GM12878 (cell line): ENCODE measurements at regions not wholly inside any gene's neighbourhood (a gene's known extent, or its start where the extent isn't known, plus 50 kb on each side); places are given as distances from the start of the nearest gene placed in this dataset.

Experiments
- CHD4 ChIP-seq: fragments of 200-600 bp; sonication (generic); IDR thresholded peaks from 2 replicates; pipeline ENCODE4 v1.6.1; 2016; ENCODE audit warnings: mild to moderate bottlenecking
- CREM ChIP-seq: IDR thresholded peaks from 2 replicates; pipeline ENCODE4 v1.6.1; 2014; ENCODE audit warnings: antibody characterized with exemption, low read depth
- JUNB ChIP-seq: IDR thresholded peaks from 2 replicates; pipeline ENCODE4 v1.6.1; 2016; ENCODE audit warnings: antibody characterized with exemption, mild to moderate bottlenecking
- POLR2AphosphoS5 ChIP-seq: IDR thresholded peaks from 2 replicates; pipeline ENCODE4 v1.6.1; 2011; ENCODE audit warnings: mild to moderate bottlenecking, low read length, inconsistent platforms
- SIX5 ChIP-seq: IDR thresholded peaks from 2 replicates; pipeline ENCODE4 v1.6.1; 2011; ENCODE audit warnings: mild to moderate bottlenecking, low read depth, low read length, moderate library complexity; ENCODE audit not compliant: severe bottlenecking
- TF ChIP-seq, protein P1 (sequence below), 3 experiments: IDR thresholded peaks in 2 of 3; conservative IDR thresholded peaks in 1 of 3; 2 replicates each; pipeline ENCODE4 v1.5.1; 2011; ENCODE audit warnings: low read depth in 3 of 3, low read length in 3 of 3, mild to moderate bottlenecking in 3 of 3, control low read depth in 2 of 3, moderate library complexity in 2 of 3, inconsistent platforms in 1 of 3, mixed read lengths in 1 of 3; ENCODE audit not compliant: control insufficient read depth in 2 of 3, insufficient read depth in 1 of 3; ENCODE audit errors: extremely low read depth in 1 of 3

DNA sequence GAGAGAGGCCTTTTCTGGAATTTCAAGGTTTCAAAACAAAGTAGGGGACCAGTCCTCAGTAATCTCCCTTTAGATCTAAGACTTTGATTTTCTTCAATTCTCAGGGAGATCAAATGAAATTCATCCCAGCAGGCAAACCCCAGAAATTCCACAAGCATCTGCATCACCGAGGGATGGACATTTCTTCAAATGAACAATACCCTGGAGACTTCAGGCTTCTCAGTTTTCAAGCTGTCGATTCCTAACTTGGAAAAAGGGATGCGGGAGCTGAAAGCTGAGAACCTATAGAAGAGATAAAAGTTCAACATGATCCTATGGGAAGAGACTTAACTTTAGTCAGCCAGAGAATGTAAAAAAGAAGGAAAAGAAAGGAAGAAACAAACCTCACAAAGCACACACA, 296.9 kb upstream of the CDH5 start:
- TF ChIP-seq, protein P1, sequence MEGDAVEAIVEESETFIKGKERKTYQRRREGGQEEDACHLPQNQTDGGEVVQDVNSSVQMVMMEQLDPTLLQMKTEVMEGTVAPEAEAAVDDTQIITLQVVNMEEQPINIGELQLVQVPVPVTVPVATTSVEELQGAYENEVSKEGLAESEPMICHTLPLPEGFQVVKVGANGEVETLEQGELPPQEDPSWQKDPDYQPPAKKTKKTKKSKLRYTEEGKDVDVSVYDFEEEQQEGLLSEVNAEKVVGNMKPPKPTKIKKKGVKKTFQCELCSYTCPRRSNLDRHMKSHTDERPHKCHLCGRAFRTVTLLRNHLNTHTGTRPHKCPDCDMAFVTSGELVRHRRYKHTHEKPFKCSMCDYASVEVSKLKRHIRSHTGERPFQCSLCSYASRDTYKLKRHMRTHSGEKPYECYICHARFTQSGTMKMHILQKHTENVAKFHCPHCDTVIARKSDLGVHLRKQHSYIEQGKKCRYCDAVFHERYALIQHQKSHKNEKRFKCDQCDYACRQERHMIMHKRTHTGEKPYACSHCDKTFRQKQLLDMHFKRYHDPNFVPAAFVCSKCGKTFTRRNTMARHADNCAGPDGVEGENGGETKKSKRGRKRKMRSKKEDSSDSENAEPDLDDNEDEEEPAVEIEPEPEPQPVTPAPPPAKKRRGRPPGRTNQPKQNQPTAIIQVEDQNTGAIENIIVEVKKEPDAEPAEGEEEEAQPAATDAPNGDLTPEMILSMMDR (IDR thresholded peaks at IDR 0.05 in 2 of 3, conservative IDR thresholded peaks at IDR 0.05 in 1 of 3; ENCODE audit: control insufficient read depth in 2 of 3, extremely low read depth in 1 of 3, insufficient read depth in 1 of 3, low read depth in 3 of 3, low read length in 3 of 3) = no peak
- TF ChIP-seq CREM (no peak), CHD4 (no peak), POLR2AphosphoS5 (no peak), JUNB (no peak), SIX5 (no peak)
